ENCODE measurements at regions not wholly inside any gene's neighbourhood (a gene's known extent, or its start where the extent isn't known, plus 50 kb on each side); places are given as distances from the start of the nearest gene placed in this dataset.

- Histone ChIP-seq H3K36me3 (ENCODE audit: low read depth, missing control alignments) (no peaks in the 10 kb centered on the region), H3K9me3 (no peaks in the 10 kb centered on the region), H3K4me1 (no peaks in the 10 kb centered on the region), H3K27ac (no peak overlapping the region), H3K4me3 (no peak overlapping the region), H3K27me3 (no peaks in the 10 kb centered on the region)
- no peak for DNase-seq
- WGBS, 2 donors = 89 to 91% methylated on average over 3 of the region's 3 CpGs
- intact Hi-C loops (cut with DNase I; ENCODE audit: low total_unique reads) = no loop called here
- TF ChIP-seq CTCF (IDR thresholded peaks at IDR 0.05) (no peak), POLR2A (IDR thresholded peaks at IDR 0.05) (no peak)
Observed at GRCh38 chr11:113627946-113628345, 78.2 kb downstream of the TMPRSS5 start.

- H3K27me3 ChIP-seq = no peaks in the 10 kb centered on the region
Observed at GRCh38 chr11:113627297-113627696, 78.8 kb downstream of the TMPRSS5 start.

GRCh38 chr11:113626736-113627135, 79.4 kb downstream of the TMPRSS5 start:
- intact Hi-C loops (cut with DNase I; ENCODE audit: low total_unique reads) = no loop called here
- Histone ChIP-seq H3K36me3 (ENCODE audit: low read depth, missing control alignments) (no peaks in the 10 kb centered on the region), H3K4me1 (no peaks in the 10 kb centered on the region), H3K27ac (no peak overlapping the region), H3K9me3 (no peaks in the 10 kb centered on the region), H3K27me3 (no peaks in the 10 kb centered on the region), H3K4me3 (no peak overlapping the region)
- WGBS, 2 donors = 85 to 97% methylated on average over 2 of the region's 2 CpGs
- TF ChIP-seq CTCF (IDR thresholded peaks at IDR 0.05) = no peak
- TF ChIP-seq POLR2A (IDR thresholded peaks at IDR 0.05) = no peak
- no peak for DNase-seq

More at GRCh38 chr11:113627297-113627696, 78.8 kb downstream of the TMPRSS5 start:
- Histone ChIP-seq H3K9me3 (no peaks in the 10 kb centered on the region), H3K4me3 (no peak overlapping the region), H3K36me3 (ENCODE audit: low read depth, missing control alignments) (no peaks in the 10 kb centered on the region), H3K27ac (no peak overlapping the region), H3K4me1 (no peaks in the 10 kb centered on the region)
- TF ChIP-seq CTCF (IDR thresholded peaks at IDR 0.05) = no peak
- TF ChIP-seq POLR2A (IDR thresholded peaks at IDR 0.05) = no peak
- DNase-seq = no peak
- intact Hi-C loops (cut with DNase I; ENCODE audit: low total_unique reads) = no loop called here
- 77 to 95% methylated on average over 2 of the region's 2 CpGs for WGBS, 2 donors

GRCh38 chr11:113623114-113623513, 83.0 kb downstream of the TMPRSS5 start:
- Histone ChIP-seq H3K9me3 (no peaks in the 10 kb centered on the region), H3K4me3 (no peak overlapping the region), H3K27ac (no peak overlapping the region), H3K27me3 (no peaks in the 10 kb centered on the region), H3K36me3 (ENCODE audit: low read depth, missing control alignments) (no peaks in the 10 kb centered on the region), H3K4me1 (no peaks in the 10 kb centered on the region)
- TF ChIP-seq POLR2A (IDR thresholded peaks at IDR 0.05) = no peak
- TF ChIP-seq CTCF (IDR thresholded peaks at IDR 0.05) = no peak
- DNase-seq = no peak
- 89 to 96% methylated on average over 1 of the region's 1 CpG for WGBS, 2 donors
- intact Hi-C loops (cut with DNase I; ENCODE audit: low total_unique reads) = no loop called here

GRCh38 chr11:113618360-113618759, 87.7 kb downstream of the TMPRSS5 start:
- 91 to 92% methylated on average over 2 of the region's 2 CpGs for WGBS, 2 donors
- Histone ChIP-seq H3K4me3 (no peak overlapping the region), H3K4me1 (no peaks in the 10 kb centered on the region), H3K27me3 (no peaks in the 10 kb centered on the region), H3K9me3 (no peaks in the 10 kb centered on the region), H3K36me3 (ENCODE audit: low read depth, missing control alignments) (no peaks in the 10 kb centered on the region), H3K27ac (no peak overlapping the region)
- intact Hi-C loops (cut with DNase I; ENCODE audit: low total_unique reads) = no loop called here
- no peak for DNase-seq
- no peak for TF ChIP-seq CTCF (IDR thresholded peaks at IDR 0.05)
- no peak for TF ChIP-seq POLR2A (IDR thresholded peaks at IDR 0.05)
